Stimulated activated naive CD8-positive, alpha-beta T cell treated with anti-CD3 and anti-CD28 coated beads, Interleukin-15, Interleukin-2, amounts not matched to agents 100 U/mL and 50 U/mL, for 24 hours (primary cell): ENCODE measurements at regions not wholly inside any gene's neighbourhood (a gene's known extent, or its start where the extent isn't known, plus 50 kb on each side); places are given as distances from the start of the nearest gene placed in this dataset.
"Not testable (repeated sequence)": the region's sequence is repeated elsewhere in the genome, so short reads cannot be mapped to it uniquely, and the experiment has no call there.

Experiments used
- ATAC-seq: fragments of 150-1000 bp; cut with Tn5 transposase; one replicate; pipeline ENCODE4 v1.10.0; 2021
- DNase-seq: peaks from one replicate; pipeline ENCODE4 v3.0.0; 2021

DNA sequence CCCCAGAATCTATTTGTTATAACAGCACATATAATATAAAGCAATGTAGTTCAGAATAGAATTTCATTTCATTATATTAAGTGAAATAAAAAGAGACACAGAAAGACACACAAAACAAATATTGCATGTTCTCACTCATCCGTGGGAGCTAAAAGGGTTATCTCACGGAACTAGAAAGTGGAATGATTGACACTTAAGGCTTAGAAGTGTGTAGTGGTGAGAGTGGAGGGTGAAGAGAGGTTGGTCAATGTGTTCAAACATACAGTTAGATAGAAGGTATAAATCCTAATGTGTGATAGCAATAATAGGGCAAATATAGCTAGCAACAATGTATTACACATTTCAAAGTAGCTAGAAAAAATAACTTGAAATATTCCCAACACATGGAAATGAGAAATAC lies 1001.7 kb upstream of the TMPRSS15 start:
- ATAC-seq (no peak), DNase-seq (no peak)

DNA sequence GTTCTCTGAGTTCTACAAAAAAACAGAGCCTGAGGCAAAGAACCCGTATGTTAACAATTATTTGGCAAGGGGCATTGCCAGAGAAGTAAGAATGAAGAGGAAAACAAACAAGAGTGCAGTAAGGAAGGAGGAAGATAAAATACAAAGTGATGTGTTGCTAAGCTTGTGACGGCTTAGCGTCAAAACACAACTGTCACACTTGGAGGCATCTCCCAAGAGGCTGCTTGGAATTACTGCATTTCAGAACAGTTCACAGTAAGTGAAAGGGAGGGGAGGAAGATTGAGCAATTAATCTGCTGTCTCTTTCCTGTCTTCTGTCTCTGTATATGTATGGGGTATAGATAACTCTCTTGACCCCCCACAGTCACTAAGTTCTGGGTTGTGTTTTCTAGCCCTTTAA lies 1017.0 kb upstream of the TMPRSS15 start:
- no peak for DNase-seq
- no peak for ATAC-seq

DNA sequence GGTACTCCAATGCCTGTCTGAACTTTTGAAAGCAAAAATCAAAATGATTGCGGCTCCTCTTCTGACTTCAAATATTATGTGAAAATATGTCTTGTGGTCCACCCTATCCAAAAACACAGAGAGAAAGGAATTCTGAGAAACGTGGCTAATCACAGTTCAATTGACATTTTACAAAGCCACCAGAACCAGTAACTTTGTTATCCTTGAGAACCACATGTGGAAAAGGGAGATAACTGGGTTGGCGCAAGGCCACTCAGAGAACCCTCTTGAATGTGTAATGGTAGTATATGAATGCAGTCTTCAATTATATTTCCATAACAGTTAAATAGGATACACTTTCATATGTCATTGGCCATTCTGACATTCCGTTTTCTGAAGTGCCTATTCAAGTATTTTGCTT lies 1030.0 kb upstream of the TMPRSS15 start:
- no peak for DNase-seq
- ATAC-seq, result no peak

DNA sequence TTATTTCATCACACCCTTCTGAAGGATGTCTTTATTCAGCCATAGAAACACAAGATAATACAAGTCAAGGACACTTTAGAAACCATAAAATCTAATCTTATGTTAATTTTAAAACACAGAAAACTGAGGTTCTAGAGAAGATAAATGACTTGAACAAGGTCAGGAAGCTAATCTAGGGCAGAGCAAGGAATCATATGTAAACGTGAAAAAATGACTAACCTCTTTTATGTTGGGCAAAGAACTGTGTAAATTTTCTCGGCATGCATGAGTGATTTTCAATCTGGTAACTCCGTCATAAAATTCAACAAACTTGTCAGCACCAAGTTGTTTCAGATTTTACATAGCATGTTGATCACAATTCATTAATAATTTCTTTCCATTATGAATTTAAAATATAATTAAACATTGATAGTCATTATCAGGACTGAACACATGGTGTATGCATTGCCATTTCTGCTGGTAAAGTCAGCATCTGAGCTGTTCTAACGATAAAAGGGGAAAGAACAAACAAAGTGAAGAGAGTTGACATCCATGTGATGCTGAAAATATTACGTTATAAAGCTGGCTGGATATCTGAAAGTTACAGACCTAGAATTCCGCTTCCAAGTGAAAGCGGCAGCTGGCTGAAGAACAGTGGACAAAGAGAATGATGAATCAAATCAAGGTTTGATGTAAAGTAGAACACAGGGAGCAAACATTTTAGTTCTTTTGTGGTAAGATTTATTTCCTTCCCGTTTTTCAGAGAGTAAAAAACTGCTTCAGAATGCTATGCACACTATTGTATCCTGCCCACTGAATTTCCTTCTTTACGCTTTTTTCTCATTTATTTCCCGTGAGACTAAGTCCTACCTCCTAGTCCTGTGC lies 1037.4 kb upstream of the TMPRSS15 start:
- ATAC-seq (no peak), DNase-seq (no peak)

- ATAC-seq (no peak), DNase-seq (no peak)
These were observed 1054.7 kb upstream of the TMPRSS15 start for GRCh38 chr21:19458295-19458694.

DNA sequence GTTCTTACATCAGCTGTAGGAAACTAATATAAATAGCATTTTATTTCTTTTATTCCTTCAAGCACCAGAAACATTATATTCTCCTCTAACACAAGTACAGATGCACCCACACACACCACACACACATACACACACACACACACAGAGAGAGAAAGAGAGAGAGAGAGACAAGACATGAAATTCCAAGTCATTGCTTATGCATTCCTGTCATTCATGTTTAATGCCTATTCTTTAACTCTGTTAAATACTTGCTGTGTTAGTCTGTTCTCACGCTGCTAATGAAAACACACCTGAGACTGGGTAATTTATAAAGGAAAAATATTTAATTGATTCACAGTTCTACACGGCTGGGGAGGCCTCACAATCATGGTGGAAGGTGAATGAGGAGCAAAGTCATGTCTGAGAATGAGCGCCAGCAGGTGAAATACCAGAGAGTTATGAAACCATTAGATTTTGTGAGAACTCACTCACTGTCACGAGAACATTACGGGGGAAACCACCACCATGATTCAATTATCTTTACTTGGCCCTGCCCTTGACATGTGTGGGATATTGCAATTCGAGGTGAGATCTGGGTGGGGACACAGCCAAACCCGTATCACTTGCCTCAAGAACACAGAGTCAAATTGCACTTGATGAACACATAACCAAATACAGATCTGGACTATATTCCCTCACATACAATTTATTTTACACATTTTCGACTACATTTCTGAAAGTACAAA lies 1058.1 kb upstream of the TMPRSS15 start:
- ATAC-seq (no peak), DNase-seq (no peak)

DNA sequence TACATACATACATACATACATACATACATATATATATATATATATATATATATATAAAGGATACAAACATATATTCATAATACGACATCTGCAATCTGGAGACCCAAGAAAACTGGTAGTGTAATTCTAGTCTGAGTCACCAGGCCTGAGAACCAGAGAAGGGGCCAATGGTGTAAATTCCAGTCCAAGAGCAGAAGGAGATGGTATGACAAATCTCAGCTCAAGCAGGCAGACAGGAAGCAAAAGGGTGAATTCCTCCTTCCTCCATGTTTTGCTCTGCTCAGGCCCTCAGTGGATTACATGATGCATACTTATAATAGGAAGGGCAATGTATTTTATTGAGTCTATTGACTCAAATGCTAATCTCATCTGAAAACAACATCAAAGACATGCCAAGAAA lies 1060.4 kb upstream of the TMPRSS15 start:
- ATAC-seq (no peak), DNase-seq (no peak)

- DNase-seq, result no peak
These were observed 1065.6 kb upstream of the TMPRSS15 start for GRCh38 chr21:19468991-19469715.

DNA sequence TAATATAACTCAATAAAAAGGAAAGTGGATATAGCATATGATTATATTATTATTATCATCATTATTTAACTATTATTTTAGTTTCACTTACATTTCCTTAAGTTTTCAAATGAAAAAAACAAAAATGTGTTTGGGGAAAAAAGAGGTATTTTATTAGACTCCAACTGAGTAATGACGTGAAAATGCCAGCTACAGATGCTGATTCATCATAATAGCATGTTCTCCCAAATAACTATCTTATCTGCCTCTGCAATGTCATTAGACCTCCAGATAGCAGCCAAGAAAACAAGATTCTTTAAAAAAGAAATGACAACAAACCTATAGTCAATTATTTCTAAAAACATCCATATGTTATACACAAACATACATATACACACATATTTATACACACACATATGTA lies 1071.9 kb upstream of the TMPRSS15 start:
- ATAC-seq (no peak), DNase-seq (no peak)

More at GRCh38 chr21:19468991-19469715, 1065.6 kb upstream of the TMPRSS15 start:
- ATAC-seq, result no peak

GRCh38 chr21:19489930-19490329 lies 1086.3 kb upstream of the TMPRSS15 start:
- ATAC-seq (no peak), DNase-seq (no peak)

DNA sequence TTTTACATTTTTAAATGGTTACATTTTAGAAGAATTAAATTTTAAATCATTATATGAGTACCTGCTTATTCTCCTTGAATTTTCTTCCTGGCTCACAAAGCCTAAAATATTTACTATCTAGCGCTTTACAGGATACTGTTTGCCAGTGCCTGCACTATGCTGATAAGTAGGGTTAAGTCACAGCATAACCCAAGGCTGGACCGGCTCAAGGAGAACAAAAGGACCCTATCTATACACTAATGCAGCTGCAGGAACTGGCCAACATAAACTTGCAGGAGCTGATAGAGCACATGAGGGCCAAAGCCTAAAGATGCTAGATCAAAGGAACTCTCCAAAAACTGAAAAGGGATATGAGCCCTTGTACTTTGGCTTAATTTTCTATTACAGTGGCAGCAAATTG lies 1086.9 kb upstream of the TMPRSS15 start:
- no peak for ATAC-seq
- no peak for DNase-seq

DNA sequence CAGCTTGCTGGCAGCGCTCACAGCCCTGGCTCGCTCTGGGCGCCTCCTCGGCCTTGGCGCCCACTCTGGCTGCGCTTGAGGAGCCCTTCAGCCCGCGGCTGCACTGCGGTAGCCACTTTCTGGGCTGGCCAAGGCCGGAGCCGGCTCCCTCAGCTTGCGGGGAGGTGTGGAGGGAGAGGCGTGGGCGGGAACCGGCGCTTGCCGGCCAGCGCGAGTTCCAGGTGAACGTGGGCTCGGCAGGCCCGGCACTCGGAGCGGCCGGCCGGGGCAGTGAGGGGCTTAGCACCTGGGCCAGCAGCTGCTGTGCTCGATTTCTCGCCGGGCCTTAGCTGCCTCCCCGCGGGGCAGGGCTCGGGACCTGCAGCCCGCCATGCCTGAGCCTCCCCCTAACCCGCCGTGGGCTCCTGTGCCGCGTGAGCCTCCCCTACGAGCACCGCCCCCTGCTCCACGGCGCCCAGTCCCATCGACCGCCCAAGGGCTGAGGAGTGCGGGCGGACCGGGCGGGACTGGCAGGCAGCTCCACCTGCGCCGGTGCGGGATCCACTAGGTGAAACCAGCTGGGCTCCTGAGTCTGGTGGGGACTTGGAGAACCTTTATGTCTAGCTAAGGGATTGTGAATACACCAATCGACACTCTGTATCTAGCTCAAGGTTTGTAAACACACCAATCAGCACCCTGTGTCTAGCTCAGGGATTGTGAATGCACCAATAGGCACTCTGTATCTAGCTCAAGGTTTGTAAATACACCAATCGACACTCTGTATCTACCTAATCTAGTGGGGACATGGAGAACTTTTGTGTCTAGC lies 1090.1 kb upstream of the TMPRSS15 start:
- DNase-seq, ATAC-seq: not testable (repeated sequence)

DNA sequence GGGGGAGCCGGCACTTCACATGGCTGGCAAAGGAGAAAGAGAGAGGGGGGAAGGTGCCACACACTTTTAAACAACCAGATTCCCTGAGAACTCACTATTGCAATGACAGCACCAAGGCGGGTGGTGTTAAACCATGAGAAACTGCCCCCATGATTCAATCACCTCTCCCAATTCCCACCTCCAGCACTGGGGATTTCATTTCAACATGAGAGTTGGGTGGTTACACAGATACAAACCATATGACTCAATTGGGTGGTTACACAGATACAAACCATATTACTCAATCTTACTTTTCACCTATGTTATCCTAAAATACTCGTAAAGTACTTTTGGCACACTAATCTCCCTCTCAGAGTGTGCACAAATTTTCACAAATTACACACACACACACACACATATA lies 1097.5 kb upstream of the TMPRSS15 start:
- ATAC-seq, result no peak
- no peak for DNase-seq

GRCh38 chr21:19507682-19508260 lies 1104.2 kb upstream of the TMPRSS15 start:
- no peak for ATAC-seq
- DNase-seq, result no peak

DNA sequence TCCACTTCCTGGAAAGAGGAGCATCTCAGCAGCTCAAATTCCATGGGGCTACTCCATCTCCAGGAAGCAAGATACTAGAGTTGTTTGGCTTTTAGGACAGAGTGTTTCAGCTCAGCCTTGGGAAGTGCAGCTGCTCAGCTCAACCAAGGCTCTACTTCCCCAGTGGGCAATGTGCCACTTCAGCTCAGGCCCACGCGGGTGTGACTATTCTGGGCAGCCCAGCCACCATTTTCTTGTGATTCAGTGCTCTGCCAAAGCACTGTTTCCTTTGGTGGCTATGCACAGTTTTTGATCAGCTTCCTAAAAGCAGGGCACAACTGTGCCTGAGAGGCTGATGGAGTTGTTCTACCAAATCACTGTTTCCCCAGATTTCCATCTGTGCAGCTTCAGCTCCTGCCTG lies 1104.9 kb upstream of the TMPRSS15 start:
- DNase-seq (no peak), ATAC-seq (no peak)

DNA sequence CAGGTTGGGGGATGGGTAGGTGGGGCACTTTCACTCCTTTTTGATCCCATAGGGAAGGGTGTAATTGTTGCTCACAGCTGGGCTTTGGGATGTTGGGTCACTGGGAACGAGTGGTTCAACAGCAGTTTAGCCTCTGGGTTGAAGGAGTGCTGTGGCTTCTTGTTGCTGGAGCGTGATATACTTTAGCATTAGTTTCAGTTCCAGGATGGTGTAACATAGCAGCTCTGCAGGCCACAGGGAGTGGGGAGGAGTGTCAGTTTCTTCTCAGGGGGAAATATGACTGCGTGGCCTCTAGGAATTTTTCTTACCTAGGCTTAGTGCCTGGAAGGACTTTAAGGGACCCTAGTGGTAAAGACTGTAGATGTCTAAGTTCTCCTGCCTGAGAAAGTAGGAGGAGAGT lies 1105.3 kb upstream of the TMPRSS15 start:
- ATAC-seq (no peak), DNase-seq (no peak)

DNA sequence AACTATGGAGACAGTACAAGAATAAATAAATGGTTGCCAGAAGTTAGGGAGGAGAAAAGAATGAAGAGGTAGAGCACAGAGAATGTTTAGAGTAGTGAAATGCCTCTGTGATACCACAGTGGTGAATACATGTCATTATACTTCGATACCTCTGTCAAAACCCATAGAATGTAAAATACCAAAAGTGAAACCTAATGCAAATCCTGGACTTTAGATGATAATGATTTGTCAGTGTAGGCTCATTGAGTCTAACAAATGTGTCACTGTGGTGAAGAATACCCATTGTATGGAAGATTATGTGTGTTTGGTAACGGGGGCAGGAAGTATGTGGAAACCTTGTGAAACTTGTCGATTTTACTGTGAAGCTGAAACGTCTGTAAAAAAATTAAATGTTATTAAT lies 1106.5 kb upstream of the TMPRSS15 start:
- DNase-seq, result no peak
- no peak for ATAC-seq

GRCh38 chr21:19510653-19511052 lies 1107.1 kb upstream of the TMPRSS15 start:
- DNase-seq (no peak), ATAC-seq (no peak)

DNA sequence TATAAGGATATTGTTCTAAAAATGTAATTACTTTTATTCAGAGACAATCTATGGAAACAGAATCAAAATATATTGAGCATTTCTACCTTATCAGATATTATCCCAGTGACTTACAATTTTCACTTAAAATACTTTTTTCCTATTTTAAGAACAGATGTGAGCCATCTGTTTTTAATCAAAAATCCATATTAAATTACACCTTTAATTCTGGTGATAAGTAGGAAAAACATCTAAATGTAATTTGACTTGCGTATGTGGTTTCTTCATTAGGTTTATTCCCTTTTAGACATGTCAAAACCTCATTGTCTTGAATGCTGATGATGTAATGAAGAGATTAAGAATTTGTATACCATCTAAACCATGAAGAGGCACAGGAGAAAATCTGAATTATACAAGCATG lies 1118.8 kb upstream of the TMPRSS15 start:
- DNase-seq, result no peak
- ATAC-seq, result no peak

- DNase-seq (no peak), ATAC-seq (no peak)
These were observed 1119.5 kb upstream of the TMPRSS15 start for GRCh38 chr21:19523061-19523460.

DNA sequence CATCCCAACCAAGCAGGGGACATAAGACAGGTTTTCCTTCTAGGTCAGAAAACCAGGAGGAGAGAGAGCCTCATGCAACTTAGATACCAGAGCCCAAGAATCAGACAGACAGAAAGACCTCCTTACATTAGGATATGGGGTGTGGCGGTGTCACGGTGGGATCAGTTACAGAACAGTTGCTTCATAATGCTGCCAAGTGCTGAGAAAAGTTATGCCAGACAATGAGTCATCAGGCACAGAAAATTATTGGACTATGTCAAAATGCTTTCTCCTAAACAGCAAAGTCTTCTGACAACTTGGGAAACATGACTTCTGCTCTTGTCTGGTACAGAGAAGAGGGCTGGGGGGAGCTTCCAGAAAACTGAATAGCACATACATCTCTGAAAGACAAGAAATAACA lies 1120.2 kb upstream of the TMPRSS15 start:
- ATAC-seq, result no peak
- no peak for DNase-seq

DNA sequence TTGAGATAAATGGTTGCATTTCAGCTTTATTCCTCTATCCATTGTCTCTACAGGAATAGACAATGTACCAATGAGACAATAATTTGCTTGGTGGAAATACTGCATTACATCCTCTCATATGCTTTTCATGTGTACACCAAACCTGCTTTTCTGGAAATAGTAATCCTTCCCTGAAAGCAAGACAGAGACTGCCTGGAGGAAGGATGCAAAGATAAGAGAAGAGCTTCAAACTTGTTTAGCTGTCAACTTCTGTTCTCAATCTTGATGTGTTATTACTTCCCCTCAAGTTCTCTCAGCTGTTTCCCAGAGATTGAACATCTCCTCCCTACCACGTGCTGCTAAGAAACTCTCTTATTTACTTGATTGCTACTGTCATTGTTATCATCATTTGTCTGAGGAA lies 1125.4 kb upstream of the TMPRSS15 start:
- DNase-seq (no peak), ATAC-seq (no peak)
